ENCODE measurements at regions not wholly inside any gene's neighbourhood (a gene's known extent, or its start where the extent isn't known, plus 50 kb on each side); places are given as distances from the start of the nearest gene placed in this dataset.

- H3K27ac ChIP-seq, result no peak overlapping the region
- H3K4me1 ChIP-seq (replicated peaks in 1 of 2), result no peaks in the 10 kb centered on the region
- intact Hi-C loops (cut with DNase I), result no loop called here
- H3K27me3 ChIP-seq, result no peaks in the 10 kb centered on the region
- WGBS, 4 donors, result 60 to 73% (median 65%) methylated on average over 3 of the region's 3 CpGs
- no peaks in the 10 kb centered on the region for H3K9me3 ChIP-seq (replicated peaks in 1 of 3)
- TF ChIP-seq POLR2A (IDR thresholded peaks at IDR 0.05) (no peak), CTCF (IDR thresholded peaks at IDR 0.05) (no peak)
- no peak overlapping the region for H3K4me3 ChIP-seq
- no peaks in the 10 kb centered on the region for H3K36me3 ChIP-seq (replicated peaks in 1 of 2)
- DNase-seq, result no peak
Measured at GRCh38 chr5:145025775-145026174, 809.4 kb downstream of the PRELID2 start.

- H3K4me1 ChIP-seq (replicated peaks in 1 of 2), result no peaks in the 10 kb centered on the region
- H3K27me3 ChIP-seq, result no peaks in the 10 kb centered on the region
- intact Hi-C loops (cut with DNase I), result no loop called here
- H3K4me3 ChIP-seq, result no peak overlapping the region
- 37 to 59% (median 48%) methylated on average over 1 of the region's 1 CpG for WGBS, 4 donors
- H3K27ac ChIP-seq, result no peak overlapping the region
- DNase-seq, result no peak
- no peaks in the 10 kb centered on the region for H3K36me3 ChIP-seq (replicated peaks in 1 of 2)
- H3K9me3 ChIP-seq (replicated peaks in 1 of 3), result no peaks in the 10 kb centered on the region
- TF ChIP-seq POLR2A (IDR thresholded peaks at IDR 0.05) (no peak), CTCF (IDR thresholded peaks at IDR 0.05) (no peak)
Measured at GRCh38 chr5:145015146-145015545, 820.0 kb downstream of the PRELID2 start.

GRCh38 chr5:145014109-145014508 lies 821.0 kb downstream of the PRELID2 start:
- Histone ChIP-seq H3K4me1 (replicated peaks in 1 of 2) (no peaks in the 10 kb centered on the region), H3K4me3 (no peak overlapping the region), H3K36me3 (replicated peaks in 1 of 2) (no peaks in the 10 kb centered on the region), H3K27me3 (no peaks in the 10 kb centered on the region), H3K9me3 (replicated peaks in 1 of 3) (no peaks in the 10 kb centered on the region), H3K27ac (no peak overlapping the region)
- intact Hi-C loops (cut with DNase I), result no loop called here
- TF ChIP-seq POLR2A (IDR thresholded peaks at IDR 0.05) (no peak), CTCF (IDR thresholded peaks at IDR 0.05) (no peak)
- DNase-seq, result no peak
- 74 to 84% (median 79%) methylated on average over 3 of the region's 3 CpGs for WGBS, 4 donors

- H3K36me3 ChIP-seq (replicated peaks in 1 of 2), result no peaks in the 10 kb centered on the region
- H3K27ac ChIP-seq, result no peak overlapping the region
- no peaks in the 10 kb centered on the region for H3K27me3 ChIP-seq
- H3K4me1 ChIP-seq (replicated peaks in 1 of 2), result no peaks in the 10 kb centered on the region
- H3K4me3 ChIP-seq, result no peak overlapping the region
- intact Hi-C loops (cut with DNase I), result no loop called here
- H3K9me3 ChIP-seq (replicated peaks in 1 of 3), result no peaks in the 10 kb centered on the region
- no peak for DNase-seq
- TF ChIP-seq CTCF (IDR thresholded peaks at IDR 0.05) (no peak), POLR2A (IDR thresholded peaks at IDR 0.05) (no peak)
Measured at GRCh38 chr5:145010834-145011233, 824.3 kb downstream of the PRELID2 start.
